Heart left ventricle (tissue), 16 donors: ENCODE measurements at regions not wholly inside any gene's neighbourhood (a gene's known extent, or its start where the extent isn't known, plus 50 kb on each side); places are given as distances from the start of the nearest gene placed in this dataset.

ENCODE experiments used
- ATAC-seq, 4 donors: fragments of 200-7000 bp; cut with Tn5 transposase; one replicate each; pipeline ENCODE4 v1.9.1; 2020 to 2022; ENCODE audit warnings: moderate library complexity in 4 of 4, mild to moderate bottlenecking in 3 of 4, moderate number of reproducible peaks in 1 of 4
- DNase-seq, 5 donors: peaks; one replicate each; pipeline ENCODE4 v3.0.0-alpha.2; 2020
- H3K27ac ChIP-seq, 12 donors: fragments of 200-600 bp; sonication (generic) in 4 of 12; one replicate each; pipeline versions ENCODE4 v1.5.0 to v1.8.0; 2016 to 2022; ENCODE audit warnings: mild to moderate bottlenecking in 2 of 12
- H3K27me3 ChIP-seq, 9 donors: fragments of 200-600 bp; sonication (generic) in 2 of 9; one replicate each; pipeline versions ENCODE4 v1.5.1 to v1.8.0; 2016 to 2022; ENCODE audit warnings: mild to moderate bottlenecking in 3 of 9
- H3K36me3 ChIP-seq, 9 donors: fragments of 200-600 bp; sonication (generic) in 2 of 9; one replicate each; pipeline versions ENCODE4 v1.5.0 to v1.8.0; 2018 to 2022; ENCODE audit warnings: mild to moderate bottlenecking in 2 of 9
- H3K4me1 ChIP-seq, 12 donors: fragments of 200-600 bp; sonication (generic) in 4 of 12; one replicate each; pipeline versions ENCODE4 v1.5.0 to v1.8.0; 2016 to 2022; ENCODE audit warnings: mild to moderate bottlenecking in 3 of 12
- H3K4me3 ChIP-seq, 12 donors: fragments of 200-600 bp; sonication (generic) in 4 of 12; one replicate each; pipeline versions ENCODE4 v1.5.0 to v1.8.0; 2017 to 2022; ENCODE audit warnings: mild to moderate bottlenecking in 9 of 12, moderate library complexity in 4 of 12
- H3K9me3 ChIP-seq, 12 donors: fragments of 200-600 bp; sonication (generic) in 4 of 12; one replicate each; pipeline versions ENCODE4 v1.5.0 to v1.8.0; 2016 to 2022; ENCODE audit warnings: mild to moderate bottlenecking in 1 of 12
- CTCF ChIP-seq, 12 donors: fragments of 200-600 bp; sonication (generic) in 4 of 12; IDR thresholded peaks; one replicate each; pipeline versions ENCODE4 v1.5.0 to v1.8.0; 2018 to 2022; ENCODE audit warnings: antibody characterized with exemption in 12 of 12, mild to moderate bottlenecking in 5 of 12
- POLR2A ChIP-seq, 2 donors: fragments of 450-650 bp; IDR thresholded peaks; one replicate each; pipeline ENCODE4 v1.6.1; 2017; ENCODE audit warnings: antibody characterized with exemption in 2 of 2, mild to moderate bottlenecking in 2 of 2, moderate library complexity in 2 of 2
- WGBS, 4 donors: extraction: QIAGEN DNeasy Blood & Tissue Kit in 2 of 4; methylation state at CpG; one replicate each; pipeline versions ENCODE4 v1.1.5 to v1.1.7; 2013 to 2018; 5-methylcytosine and 5-hydroxymethylcytosine counted together
- intact Hi-C, 10 donors: fragments of 100-400 bp; cut with DNase I; formaldehyde crosslinking; loops; one replicate each; pipeline versions ENCODE4 v1.11.1 to v1.14.2; 2022
- donor health status: ischemic (EF 13 %, LVEDD 7.1; RV severe dilation, severe dysfunction).
- donor health status: healthy with polysubstance abuse.
- donor health status: DM: no; HTN: yes; CAD: no.
- donor health status: DM: no; HTN: no; CAD: no.
- donor health status: ischemic (EF 25% LVEDD 6.9; RV normal size, moderate dysfunction).
- donor health status: ischemic (EF 25% LVEDD 5.7; RV mildly dilated, moderate dysfunction).
- donor health status: healthy.
- donor health status: DM: yes; HTN: yes; CAD: no.
- donor health status: ischemic (EF 35%, LVEDD 5.7; RV mildly dilated, moderate dysfunction).
- donor health status: nonischemic (EF 11% LVEDD 7.7; RV severe dilation, severe dysfunction).
- donor health status: DM: yes; HTN: yes; CAD: no.
- donor health status: PGD.
- donor health status: ischemic (EF 29% LVEDD 5.4; RV normal size, mild dysfunction).
- donor health status: nonischemic (EF 23%, LVEDD 6.1; RV moderate dilation, normal function).

GRCh38 chr11:116607027-116607426 lies 165.8 kb downstream of the BUD13 start:
- H3K9me3 ChIP-seq = no peaks in the 10 kb centered on the region
- TF ChIP-seq POLR2A (IDR thresholded peaks at IDR 0.05) (no peak), CTCF (IDR thresholded peaks at IDR 0.05) (no peak)
- DNase-seq = peak in 1 of 5 donors; percentile 3
- H3K27ac ChIP-seq = no peak overlapping the region
- intact Hi-C loops = no loop called here
- H3K4me1 ChIP-seq = no peaks in the 10 kb centered on the region
- H3K36me3 ChIP-seq = no peaks in the 10 kb centered on the region
- no peak for ATAC-seq
- peaks cover 0 to 24% (median 4%) of the 10 kb centered on the region in 9 donors for H3K27me3 ChIP-seq
- H3K4me3 ChIP-seq = no peak overlapping the region

GRCh38 chr11:116605543-116606459 lies 167.0 kb downstream of the BUD13 start:
- intact Hi-C loops = no loop called here
- Histone ChIP-seq H3K27ac (no peak overlapping the region), H3K27me3 (peaks cover 0 to 24% (median 4%) of the 10 kb centered on the region in 9 donors), H3K4me1 (no peaks in the 10 kb centered on the region), H3K4me3 (no peak overlapping the region), H3K9me3 (no peaks in the 10 kb centered on the region), H3K36me3 (no peaks in the 10 kb centered on the region)
- ATAC-seq (peak in 1 of 4 donors; percentile 47), DNase-seq (peak in 2 of 5 donors; percentile 23 to 29)
- WGBS, 4 donors = 26 to 40% (median 31%) methylated on average over 6 of the region's 6 CpGs
- TF ChIP-seq POLR2A (IDR thresholded peaks at IDR 0.05) = no peak
- peak in 7 of 12 donors; percentile 8 to 34 (median 19) for TF ChIP-seq CTCF (IDR thresholded peaks at IDR 0.05)

- no peak overlapping the region for H3K4me3 ChIP-seq
- H3K36me3 ChIP-seq = no peaks in the 10 kb centered on the region
- DNase-seq (no peak), ATAC-seq (no peak)
- peaks cover 0 to 27% (median 4%) of the 10 kb centered on the region in 9 donors for H3K27me3 ChIP-seq
- no peaks in the 10 kb centered on the region for H3K4me1 ChIP-seq
- no peaks in the 10 kb centered on the region for H3K9me3 ChIP-seq
- no peak overlapping the region for H3K27ac ChIP-seq
- 79 to 86% (median 81%) methylated on average over 7 to 15 of the region's 15 CpGs for WGBS, 4 donors
- intact Hi-C loops = loop anchor here in 1 of 10 donors (5.0 kb wide), 1 partner anchor 117 kb away; no protein-coding TSS in a partner anchor
- TF ChIP-seq CTCF (IDR thresholded peaks at IDR 0.05) = no peak
- TF ChIP-seq POLR2A (IDR thresholded peaks at IDR 0.05) = no peak
These were observed 169.0 kb downstream of the BUD13 start for GRCh38 chr11:116603728-116604323.

- H3K27me3 ChIP-seq = peaks cover 0 to 27% (median 0%) of the 10 kb centered on the region in 9 donors
- H3K9me3 ChIP-seq = no peaks in the 10 kb centered on the region
- no peak for TF ChIP-seq CTCF (IDR thresholded peaks at IDR 0.05)
- no peak for TF ChIP-seq POLR2A (IDR thresholded peaks at IDR 0.05)
- no peak overlapping the region for H3K4me3 ChIP-seq
- ATAC-seq (no peak), DNase-seq (no peak)
- intact Hi-C loops = loop anchor here in 1 of 10 donors (5.0 kb wide), 1 partner anchor 115 kb away; no protein-coding TSS in a partner anchor
- H3K4me1 ChIP-seq = no peaks in the 10 kb centered on the region
- no peaks in the 10 kb centered on the region for H3K36me3 ChIP-seq
- H3K27ac ChIP-seq = no peak overlapping the region
- WGBS, 4 donors = 21 to 56% (median 32%) methylated on average over 3 of the region's 3 CpGs
These were observed 170.2 kb downstream of the BUD13 start for GRCh38 chr11:116602637-116602942.
